Smooth muscle cell (in vitro differentiated cells): ENCODE measurements at regions not wholly inside any gene's neighbourhood (a gene's known extent, or its start where the extent isn't known, plus 50 kb on each side); places are given as distances from the start of the nearest gene placed in this dataset.

Experiments used
- DNase-seq: peaks from one replicate; lab custom pipeline; 2025; ENCODE audit not compliant: unreplicated experiment; lab: John Stamatoyannopoulos, UW
- H2AFZ ChIP-seq: fragments of 200-600 bp; sonication (generic); 2 replicates; pipeline ENCODE4 v1.6.0; 2016; ENCODE audit warnings: antibody characterized with exemption, low read depth, mild to moderate bottlenecking
- H3F3A ChIP-seq: fragments of 200-600 bp; sonication (generic); 2 replicates; pipeline ENCODE4 v1.6.0; 2017; ENCODE audit warnings: antibody characterized with exemption, low read depth
- H3K27ac ChIP-seq: fragments of 200-600 bp; sonication (generic); 2 replicates; pipeline ENCODE4 v1.5.1; 2016; ENCODE audit warnings: low read depth, mild to moderate bottlenecking
- H3K27me3 ChIP-seq: fragments of 200-600 bp; sonication (generic); 2 replicates; pipeline ENCODE4 v1.6.1; 2016; ENCODE audit warnings: low read depth, mild to moderate bottlenecking
- H3K36me3 ChIP-seq: fragments of 200-600 bp; sonication (generic); 2 replicates; pipeline ENCODE4 v1.5.1; 2016; ENCODE audit warnings: low read depth
- H3K4me1 ChIP-seq: fragments of 200-600 bp; sonication (generic); 2 replicates; pipeline ENCODE4 v1.5.1; 2016; ENCODE audit warnings: low read depth
- H3K4me2 ChIP-seq: fragments of 200-600 bp; sonication (generic); 2 replicates; pipeline ENCODE4 v1.6.0; 2016; ENCODE audit warnings: mild to moderate bottlenecking
- H3K4me3 ChIP-seq: fragments of 200-600 bp; sonication (generic); 2 replicates; pipeline ENCODE4 v1.5.1; 2016; ENCODE audit warnings: mild to moderate bottlenecking
- H3K79me2 ChIP-seq: fragments of 200-600 bp; sonication (generic); 2 replicates; pipeline ENCODE4 v1.6.0; 2016; ENCODE audit warnings: low read depth, mild to moderate bottlenecking
- H3K9ac ChIP-seq: fragments of 200-600 bp; sonication (generic); 2 replicates; pipeline ENCODE4 v1.6.0; 2016; ENCODE audit warnings: low read depth
- H3K9me3 ChIP-seq: fragments of 200-600 bp; sonication (generic); replicated peaks from 2 replicates; pipeline ENCODE4 v1.5.1; 2016; ENCODE audit warnings: low read depth
- H4K20me1 ChIP-seq: fragments of 200-600 bp; sonication (generic); 2 replicates; pipeline ENCODE4 v1.6.0; 2016; ENCODE audit warnings: low read depth
- CTCF ChIP-seq: fragments of 200-600 bp; sonication (generic); IDR thresholded peaks from 2 replicates; pipeline ENCODE4 v1.5.1; 2017; ENCODE audit warnings: borderline replicate concordance, mild to moderate bottlenecking, antibody characterized with exemption; ENCODE audit not compliant: insufficient read depth, poor library complexity, severe bottlenecking
- WGBS: methylation state at CpG from one replicate; pipeline ENCODE4 v1.1.7; 2016; ENCODE audit warnings: low lambda C conversion rate; 5-methylcytosine and 5-hydroxymethylcytosine counted together

DNA sequence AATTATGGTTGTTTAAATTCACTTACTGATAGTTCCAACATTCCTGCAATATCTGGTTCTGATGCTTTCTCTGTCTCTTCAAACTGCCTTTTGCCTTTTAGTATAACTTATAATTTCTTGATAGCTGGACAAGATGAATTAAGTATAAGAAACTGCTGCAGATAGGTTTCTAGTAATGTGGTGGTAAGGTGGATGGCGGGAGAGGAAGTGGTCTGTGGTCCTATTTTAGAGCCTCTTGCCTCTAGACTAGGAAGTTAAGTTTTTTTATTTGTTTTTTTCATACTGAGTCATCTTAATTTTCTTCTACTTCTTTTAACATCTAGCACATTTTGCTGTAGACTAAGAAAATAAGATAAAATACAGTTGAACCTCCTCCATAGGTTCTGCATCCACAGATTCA is 310.0 kb downstream of the SLITRK2 start:
- Histone ChIP-seq H3K4me3 (no peak overlapping the region), H3K4me2 (no peak overlapping the region), H3K4me1 (no peaks in the 10 kb centered on the region), H3K27me3 (no peaks in the 10 kb centered on the region), H3K36me3 (no peaks in the 10 kb centered on the region), H2AFZ (no peak overlapping the region), H3K79me2 (no peaks in the 10 kb centered on the region), H3K9me3 (no peaks in the 10 kb centered on the region), H3K27ac (no peak overlapping the region), H3K9ac (no peak overlapping the region), H4K20me1 (no peaks in the 10 kb centered on the region), H3F3A (no peaks in the 10 kb centered on the region)
- WGBS, result 50% methylated on average over 1 of the region's 1 CpG
- TF ChIP-seq CTCF, result no peak
- no peak for DNase-seq

GRCh38 chrX:146141221-146141620 is 323.6 kb downstream of the SLITRK2 start:
- Histone ChIP-seq H3K4me3 (no peak overlapping the region), H3K36me3 (no peaks in the 10 kb centered on the region), H3K9me3 (no peaks in the 10 kb centered on the region), H3K9ac (no peak overlapping the region), H3K4me1 (no peaks in the 10 kb centered on the region), H3K27me3 (no peaks in the 10 kb centered on the region), H3K27ac (no peak overlapping the region), H3K4me2 (no peak overlapping the region), H3F3A (no peaks in the 10 kb centered on the region), H4K20me1 (no peaks in the 10 kb centered on the region), H3K79me2 (no peaks in the 10 kb centered on the region), H2AFZ (no peak overlapping the region)
- no peak for DNase-seq
- no peak for TF ChIP-seq CTCF
- 73% methylated on average over 4 of the region's 4 CpGs for WGBS

GRCh38 chrX:146144039-146144438 is 326.4 kb downstream of the SLITRK2 start:
- Histone ChIP-seq H3K4me2 (no peak overlapping the region), H2AFZ (no peak overlapping the region), H3K4me3 (no peak overlapping the region), H4K20me1 (no peaks in the 10 kb centered on the region), H3K36me3 (no peaks in the 10 kb centered on the region), H3K9ac (no peak overlapping the region), H3F3A (no peaks in the 10 kb centered on the region), H3K27ac (no peak overlapping the region), H3K79me2 (no peaks in the 10 kb centered on the region), H3K27me3 (no peaks in the 10 kb centered on the region), H3K4me1 (no peaks in the 10 kb centered on the region), H3K9me3 (no peaks in the 10 kb centered on the region)
- WGBS, result 88% methylated on average over 5 of the region's 5 CpGs
- no peak for TF ChIP-seq CTCF
- no peak for DNase-seq

GRCh38 chrX:146154191-146154590 is 336.6 kb downstream of the SLITRK2 start:
- 82% methylated on average over 4 of the region's 4 CpGs for WGBS
- H3K79me2 ChIP-seq, result no peaks in the 10 kb centered on the region
- H2AFZ ChIP-seq, result no peak overlapping the region
- H3F3A ChIP-seq, result no peaks in the 10 kb centered on the region
- no peaks in the 10 kb centered on the region for H4K20me1 ChIP-seq
- no peak overlapping the region for H3K9ac ChIP-seq
- no peak for DNase-seq
- no peaks in the 10 kb centered on the region for H3K27me3 ChIP-seq
- H3K4me1 ChIP-seq, result no peaks in the 10 kb centered on the region
- TF ChIP-seq CTCF, result no peak
- no peaks in the 10 kb centered on the region for H3K9me3 ChIP-seq
- H3K4me3 ChIP-seq, result no peak overlapping the region
- no peak overlapping the region for H3K27ac ChIP-seq
- H3K36me3 ChIP-seq, result no peaks in the 10 kb centered on the region
- H3K4me2 ChIP-seq, result no peak overlapping the region
